HG02840 (cell line): ENCODE measurements at regions not wholly inside any gene's neighbourhood (a gene's known extent, or its start where the extent isn't known, plus 50 kb on each side); places are given as distances from the start of the nearest gene placed in this dataset.
"Not testable (repeated sequence)": the region's sequence is repeated elsewhere in the genome, so short reads cannot be mapped to it uniquely, and the experiment has no call there.

Experiments used
- ATAC-seq: cut with Tn5 transposase; IDR thresholded peaks from one replicate; pipeline ENCODE4 v1.9.1; 2021; ENCODE audit warnings: mild to moderate bottlenecking, moderate library complexity, moderate number of reproducible peaks; ENCODE audit not compliant: unreplicated experiment, low FRiP score

- not testable (repeated sequence) for ATAC-seq
These were observed 118.4 kb downstream of the SPP2 start for GRCh38 chr2:234168605-234169570.

GRCh38 chr2:234166531-234166930, 116.0 kb downstream of the SPP2 start:
- ATAC-seq: no peak

GRCh38 chr2:234165421-234165820, 114.9 kb downstream of the SPP2 start:
- no peak for ATAC-seq

GRCh38 chr2:234164493-234165413, 114.3 kb downstream of the SPP2 start:
- ATAC-seq: no peak

- ATAC-seq: no peak
These were observed 113.1 kb downstream of the SPP2 start for GRCh38 chr2:234163510-234164045.

GRCh38 chr2:234162861-234163260, 112.4 kb downstream of the SPP2 start:
- ATAC-seq: no peak

GRCh38 chr2:234161932-234162331, 111.4 kb downstream of the SPP2 start:
- ATAC-seq: no peak

GRCh38 chr2:234158812-234159211, 108.3 kb downstream of the SPP2 start:
- ATAC-seq: no peak

- no peak for ATAC-seq
These were observed 107.5 kb downstream of the SPP2 start for GRCh38 chr2:234157817-234158588.

- no peak for ATAC-seq
These were observed 105.8 kb downstream of the SPP2 start for GRCh38 chr2:234156326-234156725.

- ATAC-seq: not testable (repeated sequence)
These were observed 102.3 kb downstream of the SPP2 start for GRCh38 chr2:234152835-234153234.

- ATAC-seq: no peak
These were observed 96.9 kb downstream of the SPP2 start for GRCh38 chr2:234147335-234147861.

- no peak for ATAC-seq
These were observed 95.8 kb downstream of the SPP2 start for GRCh38 chr2:234146087-234146826.

GRCh38 chr2:234145511-234145910, 95.0 kb downstream of the SPP2 start:
- ATAC-seq: no peak

GRCh38 chr2:234145057-234145456, 94.6 kb downstream of the SPP2 start:
- no peak for ATAC-seq

- no peak for ATAC-seq
These were observed 93.4 kb downstream of the SPP2 start for GRCh38 chr2:234143896-234144295.

GRCh38 chr2:234142530-234142929, 92.0 kb downstream of the SPP2 start:
- ATAC-seq: no peak

- no peak for ATAC-seq
These were observed 89.3 kb downstream of the SPP2 start for GRCh38 chr2:234139755-234140154.

- no peak for ATAC-seq
These were observed 88.3 kb downstream of the SPP2 start for GRCh38 chr2:234138836-234139235.
